Peyer's patch (tissue), 4 donors: ENCODE measurements at regions not wholly inside any gene's neighbourhood (a gene's known extent, or its start where the extent isn't known, plus 50 kb on each side); places are given as distances from the start of the nearest gene placed in this dataset.

Experiments
- DNase-seq, 3 donors: peaks; one replicate each; pipeline ENCODE4 v3.0.0-alpha.2; 2017 to 2019
- H3K27ac ChIP-seq, 4 donors: fragments of 200-600 bp; sonication (generic); one replicate each; pipeline ENCODE4 v1.5.1; 2016 to 2019
- H3K27me3 ChIP-seq, 2 donors: fragments of 200-600 bp; sonication (generic); one replicate each; pipeline ENCODE4 v1.5.1; 2019
- H3K36me3 ChIP-seq, 3 donors: fragments of 200-600 bp; sonication (generic); one replicate each; pipeline ENCODE4 v1.5.1; 2016 to 2019
- H3K4me1 ChIP-seq, 4 donors: fragments of 200-600 bp; sonication (generic); one replicate each; pipeline ENCODE4 v1.5.1; 2016 to 2019
- H3K4me3 ChIP-seq, 4 donors: fragments of 200-600 bp; sonication (generic); 1 replicate in 3 of 4; 2 replicates in 1 of 4; pipeline ENCODE4 v1.5.1; 2016 to 2019; ENCODE audit warnings: mild to moderate bottlenecking in 1 of 4
- H3K9me3 ChIP-seq, 4 donors: fragments of 200-600 bp; sonication (generic); one replicate each; pipeline ENCODE4 v1.5.1; 2016 to 2019; ENCODE audit warnings: mild to moderate bottlenecking in 1 of 4
- POLR2A ChIP-seq, 2 donors: fragments of 450-650 bp; IDR thresholded peaks; one replicate each; pipeline ENCODE4 v1.5.1; 2017; ENCODE audit warnings: antibody characterized with exemption in 2 of 2, mild to moderate bottlenecking in 2 of 2, moderate library complexity in 2 of 2
- TF ChIP-seq, protein P1 (sequence below), 6 experiments: fragments of 450-650 bp in 4 of 6; fragments of 200-600 bp in 2 of 6; sonication (generic) in 1 of 6; IDR thresholded peaks; one replicate each; pipeline ENCODE4 v1.5.1; 2017 to 2019; ENCODE audit warnings: antibody characterized with exemption in 6 of 6, mild to moderate bottlenecking in 3 of 6, moderate library complexity in 1 of 6

GRCh38 chr13:107961849-107962608, 253.3 kb downstream of the LIG4 start:
- TF ChIP-seq, protein P1, sequence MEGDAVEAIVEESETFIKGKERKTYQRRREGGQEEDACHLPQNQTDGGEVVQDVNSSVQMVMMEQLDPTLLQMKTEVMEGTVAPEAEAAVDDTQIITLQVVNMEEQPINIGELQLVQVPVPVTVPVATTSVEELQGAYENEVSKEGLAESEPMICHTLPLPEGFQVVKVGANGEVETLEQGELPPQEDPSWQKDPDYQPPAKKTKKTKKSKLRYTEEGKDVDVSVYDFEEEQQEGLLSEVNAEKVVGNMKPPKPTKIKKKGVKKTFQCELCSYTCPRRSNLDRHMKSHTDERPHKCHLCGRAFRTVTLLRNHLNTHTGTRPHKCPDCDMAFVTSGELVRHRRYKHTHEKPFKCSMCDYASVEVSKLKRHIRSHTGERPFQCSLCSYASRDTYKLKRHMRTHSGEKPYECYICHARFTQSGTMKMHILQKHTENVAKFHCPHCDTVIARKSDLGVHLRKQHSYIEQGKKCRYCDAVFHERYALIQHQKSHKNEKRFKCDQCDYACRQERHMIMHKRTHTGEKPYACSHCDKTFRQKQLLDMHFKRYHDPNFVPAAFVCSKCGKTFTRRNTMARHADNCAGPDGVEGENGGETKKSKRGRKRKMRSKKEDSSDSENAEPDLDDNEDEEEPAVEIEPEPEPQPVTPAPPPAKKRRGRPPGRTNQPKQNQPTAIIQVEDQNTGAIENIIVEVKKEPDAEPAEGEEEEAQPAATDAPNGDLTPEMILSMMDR (IDR thresholded peaks at IDR 0.05): no peak
- no peak for TF ChIP-seq POLR2A (IDR thresholded peaks at IDR 0.05)
- Histone ChIP-seq H3K27me3 (no peaks in the 10 kb centered on the region), H3K4me3 (no peak overlapping the region), H3K4me1 (no peaks in the 10 kb centered on the region), H3K9me3 (no peaks in the 10 kb centered on the region), H3K27ac (no peak overlapping the region), H3K36me3 (no peaks in the 10 kb centered on the region)
- no peak for DNase-seq

DNA sequence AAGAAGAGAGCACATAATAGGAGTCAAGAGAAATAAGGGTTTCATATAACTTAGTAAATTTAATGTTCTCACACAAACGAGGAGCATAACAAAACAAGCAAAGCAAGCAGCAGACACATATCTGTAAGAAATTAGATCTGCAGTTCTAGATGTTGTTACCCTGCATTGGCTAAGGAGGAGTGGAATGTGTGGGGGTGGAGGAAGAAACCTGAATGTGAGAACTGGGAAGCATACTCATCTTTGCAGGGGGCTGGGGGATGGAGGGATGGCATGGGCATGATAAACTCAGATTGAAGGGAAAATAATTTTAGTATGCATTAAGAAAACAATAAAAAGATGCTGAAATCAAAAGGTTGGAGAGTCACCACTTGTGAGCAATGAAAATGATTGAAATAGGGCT, 255.0 kb downstream of the LIG4 start:
- Histone ChIP-seq H3K36me3 (no peaks in the 10 kb centered on the region), H3K27me3 (no peaks in the 10 kb centered on the region), H3K4me1 (no peaks in the 10 kb centered on the region), H3K4me3 (no peak overlapping the region), H3K27ac (no peak overlapping the region), H3K9me3 (no peaks in the 10 kb centered on the region)
- no peak for DNase-seq
- TF ChIP-seq, protein P1 (IDR thresholded peaks at IDR 0.05): no peak
- no peak for TF ChIP-seq POLR2A (IDR thresholded peaks at IDR 0.05)

GRCh38 chr13:107956889-107957288, 258.4 kb downstream of the LIG4 start:
- no peak for DNase-seq
- no peaks in the 10 kb centered on the region for H3K27me3 ChIP-seq
- TF ChIP-seq, protein P1 (IDR thresholded peaks at IDR 0.05): no peak
- TF ChIP-seq POLR2A (IDR thresholded peaks at IDR 0.05): no peak
- H3K4me3 ChIP-seq: no peak overlapping the region
- H3K36me3 ChIP-seq: no peaks in the 10 kb centered on the region
- no peak overlapping the region for H3K27ac ChIP-seq
- H3K4me1 ChIP-seq: no peaks in the 10 kb centered on the region
- no peaks in the 10 kb centered on the region for H3K9me3 ChIP-seq

GRCh38 chr13:107942030-107942617, 273.2 kb downstream of the LIG4 start:
- no peak for DNase-seq
- Histone ChIP-seq H3K27me3 (no peaks in the 10 kb centered on the region), H3K4me1 (no peaks in the 10 kb centered on the region), H3K36me3 (no peaks in the 10 kb centered on the region), H3K4me3 (no peak overlapping the region), H3K27ac (no peak overlapping the region), H3K9me3 (no peaks in the 10 kb centered on the region)
- TF ChIP-seq POLR2A (IDR thresholded peaks at IDR 0.05): no peak

GRCh38 chr13:107941345-107942029, 273.8 kb downstream of the LIG4 start:
- H3K36me3 ChIP-seq: no peaks in the 10 kb centered on the region
- no peaks in the 10 kb centered on the region for H3K9me3 ChIP-seq
- no peak for DNase-seq
- no peak for TF ChIP-seq POLR2A (IDR thresholded peaks at IDR 0.05)
- TF ChIP-seq, protein P1 (IDR thresholded peaks at IDR 0.05): no peak
- H3K4me3 ChIP-seq: no peak overlapping the region
- H3K4me1 ChIP-seq: no peaks in the 10 kb centered on the region
- no peak overlapping the region for H3K27ac ChIP-seq
- H3K27me3 ChIP-seq: no peaks in the 10 kb centered on the region

GRCh38 chr13:107937848-107938247, 277.5 kb downstream of the LIG4 start:
- no peak for TF ChIP-seq POLR2A (IDR thresholded peaks at IDR 0.05)
- Histone ChIP-seq H3K9me3 (no peaks in the 10 kb centered on the region), H3K27ac (no peak overlapping the region), H3K27me3 (no peaks in the 10 kb centered on the region), H3K4me3 (no peak overlapping the region), H3K36me3 (no peaks in the 10 kb centered on the region), H3K4me1 (no peaks in the 10 kb centered on the region)
- no peak for DNase-seq
